ENCODE measurements at regions not wholly inside any gene's neighbourhood (a gene's known extent, or its start where the extent isn't known, plus 50 kb on each side); places are given as distances from the start of the nearest gene placed in this dataset.

DNA sequence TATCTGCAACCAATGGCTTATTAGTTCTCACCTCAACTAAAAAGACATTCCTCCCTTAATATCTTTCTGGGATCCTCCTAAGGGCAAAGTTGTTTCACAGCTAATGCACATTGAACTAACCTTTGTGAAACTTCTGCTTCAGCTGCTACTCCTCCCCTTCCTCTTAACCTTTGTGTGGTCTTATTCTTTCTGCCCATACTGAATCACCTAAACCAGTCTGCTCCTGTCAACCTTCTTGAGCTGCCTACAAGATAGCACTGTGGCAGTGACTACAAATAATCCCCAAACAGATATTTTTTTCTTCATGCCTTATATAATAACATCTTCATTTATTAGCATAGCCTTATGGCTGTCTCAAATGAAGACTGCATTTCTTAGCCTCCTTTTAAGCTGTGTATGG is 1077.4 kb upstream of the ATXN7L3B start:
- Histone ChIP-seq H3K4me1 (no peaks in the 10 kb centered on the region), H3K4me2 (no peak overlapping the region), H3K9me3 (no peaks in the 10 kb centered on the region), H3K9ac (no peak overlapping the region), H3K36me3 (no peaks in the 10 kb centered on the region), H3K27me3 (no peaks in the 10 kb centered on the region), H4K20me1 (no peaks in the 10 kb centered on the region), H3K27ac (no peak overlapping the region), H3K4me3 (no peak overlapping the region)
- no peak for TF ChIP-seq Cebpa-rat (IDR thresholded peaks at IDR 0.05)

DNA sequence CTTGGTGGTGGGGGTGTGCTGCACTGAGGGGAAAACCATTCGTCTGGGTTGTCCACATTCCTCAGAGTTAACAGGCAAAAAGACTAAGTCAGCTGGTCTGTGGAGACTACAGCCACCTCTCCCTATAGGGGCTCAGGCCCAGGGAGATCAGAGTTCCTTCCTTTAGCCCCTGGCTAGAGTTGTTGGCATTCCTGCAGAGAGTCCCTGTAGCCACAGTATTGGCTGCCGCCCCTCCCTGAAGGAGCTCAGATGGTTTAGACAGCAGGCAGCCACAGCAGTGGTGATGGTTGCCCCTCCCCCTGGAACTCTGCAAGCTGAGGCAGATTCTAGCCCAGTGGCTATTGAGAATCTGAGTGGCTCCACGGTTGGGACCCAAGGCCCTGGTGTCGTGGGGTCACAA is 1072.5 kb upstream of the ATXN7L3B start:
- Histone ChIP-seq H3K4me2 (no peak overlapping the region), H3K9me3 (no peaks in the 10 kb centered on the region), H3K27me3 (no peaks in the 10 kb centered on the region), H3K4me3 (no peak overlapping the region), H3K36me3 (no peaks in the 10 kb centered on the region), H3K4me1 (no peaks in the 10 kb centered on the region), H3K9ac (no peak overlapping the region), H3K27ac (no peak overlapping the region), H4K20me1 (no peaks in the 10 kb centered on the region)
- TF ChIP-seq Cebpa-rat (IDR thresholded peaks at IDR 0.05) = no peak

DNA sequence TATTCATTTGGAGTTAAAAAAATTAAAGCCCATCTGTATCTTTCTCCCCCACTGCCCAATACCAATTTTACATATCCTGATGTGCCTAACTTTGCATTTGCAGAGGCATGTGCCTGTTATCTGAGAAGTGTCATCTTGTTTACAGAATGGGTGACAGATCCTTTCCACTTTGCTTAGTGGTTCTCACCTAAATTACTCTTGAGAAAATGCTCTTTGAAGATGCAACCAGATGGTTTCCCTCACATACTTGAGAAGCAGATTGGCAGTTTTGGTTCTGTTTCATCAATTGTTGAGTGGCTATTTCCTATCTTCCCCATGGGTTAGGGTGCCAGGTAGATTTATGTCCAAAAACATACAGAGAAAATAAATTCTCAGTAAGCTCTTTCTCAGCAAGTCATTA is 1051.4 kb upstream of the ATXN7L3B start:
- Histone ChIP-seq H3K4me1 (no peaks in the 10 kb centered on the region), H3K4me2 (no peak overlapping the region), H3K27me3 (no peaks in the 10 kb centered on the region), H3K4me3 (no peak overlapping the region), H3K9ac (no peak overlapping the region), H3K36me3 (no peaks in the 10 kb centered on the region), H4K20me1 (no peaks in the 10 kb centered on the region), H3K27ac (no peak overlapping the region), H3K9me3 (peaks cover 9% of the 10 kb centered on the region; the same call in 1 of the 2 replicates)
- no peak for TF ChIP-seq Cebpa-rat (IDR thresholded peaks at IDR 0.05)

DNA sequence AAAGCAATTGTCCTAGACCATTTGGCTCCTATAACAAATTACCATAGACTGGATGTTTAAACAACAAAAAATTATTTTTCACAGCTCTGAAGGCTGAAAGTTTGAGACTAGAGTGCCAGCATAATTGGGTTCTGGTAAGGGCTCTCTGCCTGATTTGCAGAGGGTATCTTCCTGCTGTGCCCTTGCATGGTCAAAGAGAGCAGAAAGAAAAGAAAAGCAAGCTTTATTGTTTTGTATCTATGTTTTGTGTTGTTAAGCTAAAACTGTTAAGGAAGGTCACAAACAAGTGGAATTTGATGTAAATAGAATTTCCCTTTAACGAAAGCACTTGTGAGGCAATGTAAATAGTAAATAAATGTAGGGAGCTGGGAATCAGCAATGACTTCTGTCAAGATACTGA is 1031.0 kb upstream of the ATXN7L3B start:
- H3K9me3 ChIP-seq = no peaks in the 10 kb centered on the region
- H3K4me3 ChIP-seq = no peak overlapping the region
- H3K4me1 ChIP-seq = peaks cover 10% of the 10 kb centered on the region
- H3K36me3 ChIP-seq = no peaks in the 10 kb centered on the region
- H3K9ac ChIP-seq = no peak overlapping the region
- H4K20me1 ChIP-seq = no peaks in the 10 kb centered on the region
- no peak for TF ChIP-seq Cebpa-rat (IDR thresholded peaks at IDR 0.05)
- no peak overlapping the region for H3K4me2 ChIP-seq
- H3K27me3 ChIP-seq = no peaks in the 10 kb centered on the region
- H3K27ac ChIP-seq = no peak overlapping the region

- no peak overlapping the region for H3K4me3 ChIP-seq
- H4K20me1 ChIP-seq = no peaks in the 10 kb centered on the region
- no peak for TF ChIP-seq Cebpa-rat (IDR thresholded peaks at IDR 0.05)
- no peaks in the 10 kb centered on the region for H3K36me3 ChIP-seq
- no peaks in the 10 kb centered on the region for H3K4me1 ChIP-seq
- H3K27me3 ChIP-seq = no peaks in the 10 kb centered on the region
- H3K9ac ChIP-seq = no peak overlapping the region
- no peak overlapping the region for H3K4me2 ChIP-seq
- H3K27ac ChIP-seq = no peak overlapping the region
- H3K9me3 ChIP-seq = no peaks in the 10 kb centered on the region
Measured at GRCh38 chr12:73514672-73515071, 1023.0 kb upstream of the ATXN7L3B start.

DNA sequence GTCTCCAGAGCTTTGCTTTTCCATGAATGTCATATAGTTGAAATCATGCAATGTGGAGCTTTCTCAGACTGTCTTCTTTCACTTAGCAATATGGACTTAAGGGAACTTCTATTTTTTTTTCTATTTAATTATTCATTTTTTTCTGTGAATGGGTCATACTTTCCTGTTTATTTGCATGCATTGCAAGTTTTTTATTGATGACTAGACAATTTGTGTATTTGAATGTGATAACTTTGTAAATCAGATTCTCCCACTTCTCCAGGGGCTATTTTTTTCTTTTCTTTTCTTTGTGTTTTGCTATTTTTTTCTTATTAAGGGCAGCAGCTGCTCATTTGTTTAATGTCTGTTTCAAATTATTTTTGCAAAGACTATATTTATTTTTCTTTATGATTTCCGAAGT is 1019.8 kb upstream of the ATXN7L3B start:
- TF ChIP-seq Cebpa-rat (IDR thresholded peaks at IDR 0.05) = no peak
- no peaks in the 10 kb centered on the region for H3K27me3 ChIP-seq
- peaks cover 12% of the 10 kb centered on the region; the same call in 1 of the 2 replicates for H3K9me3 ChIP-seq
- H3K4me2 ChIP-seq = no peak overlapping the region
- no peaks in the 10 kb centered on the region for H4K20me1 ChIP-seq
- H3K4me3 ChIP-seq = no peak overlapping the region
- H3K36me3 ChIP-seq = no peaks in the 10 kb centered on the region
- no peak overlapping the region for H3K27ac ChIP-seq
- H3K9ac ChIP-seq = no peak overlapping the region
- no peaks in the 10 kb centered on the region for H3K4me1 ChIP-seq

DNA sequence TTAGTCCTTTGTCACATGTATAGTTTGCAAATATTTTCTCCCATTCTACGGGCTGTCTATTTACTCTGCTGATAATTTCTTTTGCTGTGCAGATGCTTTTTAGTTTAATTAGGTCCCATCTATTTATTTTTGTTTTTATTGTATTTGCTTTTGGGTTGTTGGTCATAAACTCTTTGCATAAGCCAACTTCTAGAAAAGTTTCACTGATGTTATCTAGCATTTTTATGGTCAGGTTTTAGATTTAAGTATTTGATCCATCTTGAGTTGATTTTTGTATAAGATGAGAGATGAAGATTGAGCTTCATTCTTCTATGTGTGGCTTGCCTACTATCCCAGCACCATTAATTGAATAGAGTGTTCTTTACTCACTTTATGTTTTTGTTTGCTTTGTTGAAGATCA is 1008.4 kb upstream of the ATXN7L3B start:
- Histone ChIP-seq H3K36me3 (no peaks in the 10 kb centered on the region), H3K9ac (no peak overlapping the region), H3K27me3 (no peaks in the 10 kb centered on the region), H4K20me1 (no peaks in the 10 kb centered on the region), H3K4me2 (no peak overlapping the region), H3K9me3 (no peaks in the 10 kb centered on the region), H3K4me3 (no peak overlapping the region), H3K27ac (no peak overlapping the region), H3K4me1 (peaks cover 23% of the 10 kb centered on the region; the same call in 1 of the 2 replicates)
- no peak for TF ChIP-seq Cebpa-rat (IDR thresholded peaks at IDR 0.05)

- Histone ChIP-seq H3K4me1 (peaks cover 30% of the 10 kb centered on the region), H3K9me3 (no peaks in the 10 kb centered on the region), H3K9ac (no peak overlapping the region), H3K36me3 (no peaks in the 10 kb centered on the region), H3K4me3 (no peak overlapping the region), H4K20me1 (no peaks in the 10 kb centered on the region), H3K27ac (no peak overlapping the region), H3K27me3 (no peaks in the 10 kb centered on the region), H3K4me2 (no peak overlapping the region)
- TF ChIP-seq Cebpa-rat (IDR thresholded peaks at IDR 0.05) = no peak
Measured at GRCh38 chr12:73529954-73530353, 1007.7 kb upstream of the ATXN7L3B start.

- Histone ChIP-seq H3K27ac (no peak overlapping the region), H3K27me3 (no peaks in the 10 kb centered on the region), H3K36me3 (no peaks in the 10 kb centered on the region), H3K4me3 (no peak overlapping the region), H3K9ac (no peak overlapping the region), H3K9me3 (no peaks in the 10 kb centered on the region), H3K4me2 (no peak overlapping the region), H3K4me1 (peaks cover 48% of the 10 kb centered on the region), H4K20me1 (no peaks in the 10 kb centered on the region)
- TF ChIP-seq Cebpa-rat (IDR thresholded peaks at IDR 0.05) = no peak
Measured at GRCh38 chr12:73531752-73532151, 1005.9 kb upstream of the ATXN7L3B start.

DNA sequence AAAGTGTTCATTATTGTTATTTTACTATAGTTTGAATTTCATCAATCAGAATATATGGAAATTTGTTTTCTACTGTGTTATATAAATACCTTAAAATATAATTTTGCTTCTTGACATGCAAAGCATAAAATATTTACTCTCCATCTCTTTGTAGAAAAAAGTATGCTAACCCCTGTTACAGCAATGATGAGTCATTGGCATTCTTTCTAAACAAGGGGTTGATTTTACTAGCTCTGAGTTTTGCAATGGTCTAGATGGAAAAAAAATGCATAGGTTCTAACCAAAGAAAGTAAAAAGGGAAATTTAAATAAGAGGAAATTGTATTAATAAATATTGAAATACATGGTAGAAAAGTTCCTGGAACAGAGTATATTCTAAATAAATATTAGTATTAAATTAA is 990.2 kb upstream of the ATXN7L3B start:
- H3K4me3 ChIP-seq = no peak overlapping the region
- H3K4me1 ChIP-seq = no peaks in the 10 kb centered on the region
- H3K27ac ChIP-seq = no peak overlapping the region
- H3K36me3 ChIP-seq = no peaks in the 10 kb centered on the region
- no peaks in the 10 kb centered on the region for H4K20me1 ChIP-seq
- no peak overlapping the region for H3K4me2 ChIP-seq
- no peak overlapping the region for H3K9ac ChIP-seq
- no peaks in the 10 kb centered on the region for H3K9me3 ChIP-seq
- no peak for TF ChIP-seq Cebpa-rat (IDR thresholded peaks at IDR 0.05)
- H3K27me3 ChIP-seq = no peaks in the 10 kb centered on the region

DNA sequence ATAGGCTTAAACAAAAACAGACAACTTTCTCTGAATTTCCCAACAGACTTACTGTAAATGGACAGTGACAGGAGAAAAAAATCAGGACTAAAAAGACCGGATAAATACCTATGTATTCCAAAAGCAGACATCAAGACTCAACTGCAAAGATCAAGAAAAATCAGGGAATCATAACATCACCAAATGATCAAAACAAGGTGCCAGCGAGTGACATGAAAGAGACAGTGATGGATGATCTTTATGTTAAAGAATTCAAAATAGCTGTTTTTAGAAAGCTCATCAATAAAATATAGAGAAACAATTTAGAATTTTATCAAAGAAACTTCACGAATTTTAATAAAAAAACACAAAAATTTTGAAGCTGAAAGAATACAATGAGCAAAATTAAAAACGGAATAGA is 952.5 kb upstream of the ATXN7L3B start:
- H3K4me3 ChIP-seq = no peak overlapping the region
- no peak for TF ChIP-seq Cebpa-rat (IDR thresholded peaks at IDR 0.05)
- H3K27ac ChIP-seq = no peak overlapping the region
- H3K36me3 ChIP-seq = no peaks in the 10 kb centered on the region
- H3K9ac ChIP-seq = no peak overlapping the region
- H3K9me3 ChIP-seq = no peaks in the 10 kb centered on the region
- H3K4me1 ChIP-seq = no peaks in the 10 kb centered on the region
- H4K20me1 ChIP-seq = no peaks in the 10 kb centered on the region
- no peak overlapping the region for H3K4me2 ChIP-seq
- no peaks in the 10 kb centered on the region for H3K27me3 ChIP-seq
